ENCODE measurements at regions not wholly inside any gene's neighbourhood (a gene's known extent, or its start where the extent isn't known, plus 50 kb on each side); places are given as distances from the start of the nearest gene placed in this dataset.

DNA sequence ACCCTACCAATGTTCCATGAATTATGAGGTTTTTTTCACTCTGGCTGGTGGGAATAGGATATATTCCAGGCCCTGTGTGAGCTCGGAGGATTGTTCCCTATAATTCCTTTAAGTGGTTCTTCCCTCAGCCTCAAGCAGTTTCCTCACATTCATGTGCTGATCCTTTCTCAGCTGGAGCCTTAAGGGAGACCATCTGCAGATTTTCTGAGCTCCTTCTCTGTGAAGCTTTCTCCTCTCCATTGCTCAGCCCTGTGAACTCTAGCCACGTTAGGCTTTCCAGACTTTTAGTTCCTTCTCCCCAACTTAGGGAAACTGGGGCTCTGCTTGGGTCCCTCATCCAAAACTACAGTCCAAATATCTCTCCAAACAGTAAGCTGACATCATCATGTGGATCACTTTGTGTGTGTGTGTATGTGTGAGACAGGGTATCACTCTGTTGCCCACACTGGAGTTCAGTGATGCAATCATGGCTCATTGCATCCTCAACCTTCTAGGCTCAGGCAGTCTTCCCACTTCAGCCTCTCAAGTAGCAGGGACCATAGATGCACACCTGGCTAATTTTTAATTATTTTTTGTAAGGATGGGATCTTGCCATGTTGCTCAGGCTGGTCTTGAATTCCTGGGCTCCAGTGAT, 219.5 kb upstream of the OTX2 start:
- DNase-seq (no peak), ATAC-seq (no peak)
- H3K4me3 ChIP-seq: no peak overlapping the region
- H3K4me1 ChIP-seq: no peaks in the 10 kb centered on the region
- H3K9me3 ChIP-seq: no peaks in the 10 kb centered on the region
- TF ChIP-seq, protein P1, sequence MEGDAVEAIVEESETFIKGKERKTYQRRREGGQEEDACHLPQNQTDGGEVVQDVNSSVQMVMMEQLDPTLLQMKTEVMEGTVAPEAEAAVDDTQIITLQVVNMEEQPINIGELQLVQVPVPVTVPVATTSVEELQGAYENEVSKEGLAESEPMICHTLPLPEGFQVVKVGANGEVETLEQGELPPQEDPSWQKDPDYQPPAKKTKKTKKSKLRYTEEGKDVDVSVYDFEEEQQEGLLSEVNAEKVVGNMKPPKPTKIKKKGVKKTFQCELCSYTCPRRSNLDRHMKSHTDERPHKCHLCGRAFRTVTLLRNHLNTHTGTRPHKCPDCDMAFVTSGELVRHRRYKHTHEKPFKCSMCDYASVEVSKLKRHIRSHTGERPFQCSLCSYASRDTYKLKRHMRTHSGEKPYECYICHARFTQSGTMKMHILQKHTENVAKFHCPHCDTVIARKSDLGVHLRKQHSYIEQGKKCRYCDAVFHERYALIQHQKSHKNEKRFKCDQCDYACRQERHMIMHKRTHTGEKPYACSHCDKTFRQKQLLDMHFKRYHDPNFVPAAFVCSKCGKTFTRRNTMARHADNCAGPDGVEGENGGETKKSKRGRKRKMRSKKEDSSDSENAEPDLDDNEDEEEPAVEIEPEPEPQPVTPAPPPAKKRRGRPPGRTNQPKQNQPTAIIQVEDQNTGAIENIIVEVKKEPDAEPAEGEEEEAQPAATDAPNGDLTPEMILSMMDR (IDR thresholded peaks at IDR 0.05): no peak
- no peak for TF ChIP-seq POLR2A (IDR thresholded peaks at IDR 0.05)
- H3K27ac ChIP-seq: no peak overlapping the region
- H3K27me3 ChIP-seq: no peaks in the 10 kb centered on the region
- H3K36me3 ChIP-seq: no peaks in the 10 kb centered on the region
- WGBS (ENCODE audit: insufficient coverage, low coverage, low lambda C conversion rate, missing lambda C conversion rate): 50% methylated on average over 2 of the region's 2 CpGs
- intact Hi-C loops (cut with DNase I): no loop called here

DNA sequence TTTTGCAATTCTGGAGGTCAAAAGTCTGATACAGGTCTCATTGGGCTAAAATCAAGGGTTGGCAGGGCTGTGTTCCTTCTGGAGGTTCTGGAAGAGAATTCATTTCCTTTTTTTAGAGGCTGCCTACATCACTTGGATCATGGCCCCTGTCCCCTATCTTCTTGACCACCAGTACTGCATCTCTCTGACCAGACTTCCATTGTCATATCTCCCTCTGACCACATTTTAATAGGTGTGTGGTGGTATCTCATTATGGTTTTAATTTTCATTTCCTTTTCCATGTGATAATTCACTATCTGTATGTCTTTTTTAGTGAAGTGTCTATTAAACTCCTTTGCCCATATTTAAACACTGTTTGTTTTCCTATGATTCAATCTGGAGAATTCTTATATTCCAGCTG, 215.2 kb upstream of the OTX2 start:
- TF ChIP-seq, protein P1 (IDR thresholded peaks at IDR 0.05): no peak
- TF ChIP-seq POLR2A (IDR thresholded peaks at IDR 0.05): no peak
- no peaks in the 10 kb centered on the region for H3K27me3 ChIP-seq
- no peaks in the 10 kb centered on the region for H3K9me3 ChIP-seq
- ATAC-seq: no peak
- intact Hi-C loops (cut with DNase I): no loop called here
- no peaks in the 10 kb centered on the region for H3K36me3 ChIP-seq
- H3K27ac ChIP-seq: no peak overlapping the region
- H3K4me3 ChIP-seq: no peak overlapping the region
- no peaks in the 10 kb centered on the region for H3K4me1 ChIP-seq
- DNase-seq: no peak

DNA sequence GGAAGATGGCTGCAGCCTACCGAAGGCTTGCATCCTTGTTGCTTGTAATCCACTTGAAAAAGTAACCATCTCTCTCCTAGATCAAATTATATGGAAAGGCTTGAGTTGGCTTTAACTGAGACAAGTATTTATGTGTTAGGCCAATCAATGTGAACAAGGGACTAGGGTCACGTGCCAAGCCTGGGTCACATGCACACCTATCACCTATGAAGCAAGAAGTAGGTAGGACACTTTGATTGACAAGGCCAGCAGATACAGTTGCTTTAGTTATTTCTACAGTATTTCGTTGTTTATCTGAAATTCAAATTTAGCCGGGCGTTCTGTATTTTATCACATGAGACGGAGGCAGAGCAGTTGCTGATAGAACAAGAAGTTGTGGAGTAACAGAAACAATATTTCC, 212.3 kb upstream of the OTX2 start:
- no peaks in the 10 kb centered on the region for H3K4me1 ChIP-seq
- H3K36me3 ChIP-seq: no peaks in the 10 kb centered on the region
- ATAC-seq (no peak), DNase-seq (no peak)
- no peak overlapping the region for H3K27ac ChIP-seq
- H3K4me3 ChIP-seq: no peak overlapping the region
- H3K9me3 ChIP-seq: no peaks in the 10 kb centered on the region
- WGBS (ENCODE audit: insufficient coverage, low coverage, low lambda C conversion rate, missing lambda C conversion rate): 64% methylated on average over 6 of the region's 6 CpGs
- intact Hi-C loops (cut with DNase I): no loop called here
- TF ChIP-seq, protein P1 (IDR thresholded peaks at IDR 0.05): no peak
- no peak for TF ChIP-seq POLR2A (IDR thresholded peaks at IDR 0.05)
- no peaks in the 10 kb centered on the region for H3K27me3 ChIP-seq

DNA sequence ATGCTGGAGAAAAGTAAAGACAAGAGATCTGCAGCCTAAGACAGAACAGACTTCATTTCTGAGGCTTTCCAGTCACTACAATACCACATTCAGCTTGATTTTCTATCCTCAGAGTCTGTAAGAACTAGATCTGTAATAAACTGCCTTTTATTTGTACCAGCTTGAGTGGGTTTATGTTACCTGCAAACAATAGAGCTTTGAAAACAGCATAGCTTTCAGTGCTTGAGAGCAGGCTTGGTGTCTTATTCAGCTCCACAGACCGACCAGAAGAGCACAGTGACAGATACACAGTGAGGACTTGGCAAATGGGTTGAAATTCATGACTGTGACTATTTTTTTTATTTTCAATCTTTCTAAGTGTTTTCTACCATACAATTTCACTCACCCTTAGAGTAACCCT, 207.8 kb upstream of the OTX2 start:
- Histone ChIP-seq H3K4me3 (no peak overlapping the region), H3K27ac (no peak overlapping the region), H3K27me3 (no peaks in the 10 kb centered on the region), H3K4me1 (no peaks in the 10 kb centered on the region), H3K9me3 (peaks cover 0 to 6% (median 0%) of the 10 kb centered on the region in 4 donors), H3K36me3 (no peaks in the 10 kb centered on the region)
- no peak for ATAC-seq
- DNase-seq: no peak
- TF ChIP-seq POLR2A (IDR thresholded peaks at IDR 0.05): no peak
- TF ChIP-seq, protein P1 (IDR thresholded peaks at IDR 0.05): no peak
- 50% methylated on average over 1 of the region's 1 CpG for WGBS (ENCODE audit: insufficient coverage, low coverage, low lambda C conversion rate, missing lambda C conversion rate)
- intact Hi-C loops (cut with DNase I): no loop called here

DNA sequence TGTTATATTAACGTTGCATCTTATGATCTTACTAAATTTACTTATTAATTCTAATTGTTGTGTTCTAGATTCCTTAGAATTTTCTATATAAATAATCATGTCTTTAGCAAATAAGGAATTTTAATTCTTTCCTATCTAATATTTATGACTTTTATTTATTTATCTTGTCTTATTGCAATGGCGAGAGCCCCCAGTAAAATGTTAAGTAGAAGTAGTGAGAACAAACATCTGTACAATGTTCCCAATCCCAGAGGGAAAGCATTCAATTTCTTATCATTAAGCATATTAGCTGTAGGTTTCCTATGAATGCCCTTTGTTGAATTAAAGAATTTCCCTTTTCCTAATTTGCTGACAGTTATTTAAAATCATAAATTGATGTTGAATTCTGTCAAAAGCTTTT, 203.7 kb upstream of the OTX2 start:
- no peak for ATAC-seq

More for the DNA sequence above, 203.7 kb upstream of the OTX2 start:
- Histone ChIP-seq H3K36me3 (no peaks in the 10 kb centered on the region), H3K27me3 (no peaks in the 10 kb centered on the region), H3K9me3 (peaks cover 0 to 6% (median 0%) of the 10 kb centered on the region in 4 donors), H3K4me1 (no peaks in the 10 kb centered on the region), H3K4me3 (no peak overlapping the region), H3K27ac (no peak overlapping the region)
- intact Hi-C loops (cut with DNase I): no loop called here
- DNase-seq: no peak
- 61% methylated on average over 2 of the region's 2 CpGs for WGBS (ENCODE audit: insufficient coverage, low coverage, low lambda C conversion rate, missing lambda C conversion rate)
- TF ChIP-seq POLR2A (IDR thresholded peaks at IDR 0.05): no peak
- TF ChIP-seq, protein P1 (IDR thresholded peaks at IDR 0.05): no peak

All from right lobe of liver (tissue), 6 donors.